Amniotic stem cell (primary cell): ENCODE measurements at regions not wholly inside any gene's neighbourhood (a gene's known extent, or its start where the extent isn't known, plus 50 kb on each side); places are given as distances from the start of the nearest gene placed in this dataset.
A peak's percentile ranks its signal among the peaks of the same experiment; 100 is the strongest.
"Not testable (repeated sequence)": the region's sequence is repeated elsewhere in the genome, so short reads cannot be mapped to it uniquely, and the experiment has no call there.

Experiments
- DNase-seq: peaks from one replicate; lab custom pipeline; 2025; lab: John Stamatoyannopoulos, UW

DNA sequence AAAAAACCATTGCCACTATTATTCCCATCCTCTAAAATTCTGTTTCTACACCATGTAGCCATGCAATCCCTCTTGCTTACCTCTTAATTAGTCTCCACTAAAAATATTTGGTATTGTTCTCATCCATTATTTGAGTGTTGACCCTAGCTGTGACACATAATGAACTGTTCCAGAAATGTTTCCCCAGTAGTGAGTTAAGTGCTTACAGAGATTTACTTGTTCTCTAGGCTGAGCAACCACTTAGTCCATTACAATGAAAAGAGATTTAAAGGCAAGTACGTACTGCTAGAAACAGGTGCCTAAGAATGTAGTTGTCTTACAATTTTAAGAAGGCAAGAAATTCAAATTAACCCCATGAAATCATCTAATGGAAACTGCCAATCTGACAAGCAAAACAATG lies 112.7 kb upstream of the PTPN13 start:
- DNase-seq, result no peak

- no peak for DNase-seq
These were observed 111.6 kb upstream of the PTPN13 start for GRCh38 chr4:86482306-86483172.

DNA sequence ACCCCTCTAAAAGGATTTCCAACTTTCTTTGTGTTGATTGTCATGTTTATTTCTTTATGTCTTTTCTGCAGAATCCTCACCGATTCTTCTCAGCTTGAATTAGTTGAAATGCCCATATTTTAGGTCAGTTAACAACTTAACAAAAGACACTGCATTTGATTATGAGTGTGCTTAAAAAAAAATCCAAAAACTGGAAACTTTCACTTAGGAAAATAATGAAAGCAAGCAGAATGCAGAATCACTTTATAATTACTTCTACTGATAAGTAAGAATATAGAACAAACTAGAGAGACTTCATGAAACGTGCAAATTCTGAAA lies 111.0 kb upstream of the PTPN13 start:
- DNase-seq, result no peak

DNA sequence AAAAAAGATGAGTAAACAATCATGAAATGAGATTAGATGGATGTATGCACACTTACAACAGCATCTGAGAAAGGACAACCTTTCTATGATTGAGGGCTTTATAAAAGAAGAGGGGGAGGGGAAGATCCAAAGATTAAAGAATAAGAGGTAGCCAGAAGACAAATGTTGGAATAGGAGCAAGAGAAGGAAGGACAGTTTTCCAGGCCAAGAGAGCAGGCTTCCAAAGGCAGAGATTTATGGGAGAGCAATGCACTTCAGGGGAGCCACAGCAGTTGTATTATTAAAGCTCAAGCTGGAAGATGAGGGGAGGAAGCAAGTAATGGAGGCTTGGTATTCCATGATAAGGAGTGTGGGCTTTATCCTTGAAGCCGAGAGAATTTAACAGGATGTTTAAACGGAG lies 110.3 kb upstream of the PTPN13 start:
- no peak for DNase-seq

DNA sequence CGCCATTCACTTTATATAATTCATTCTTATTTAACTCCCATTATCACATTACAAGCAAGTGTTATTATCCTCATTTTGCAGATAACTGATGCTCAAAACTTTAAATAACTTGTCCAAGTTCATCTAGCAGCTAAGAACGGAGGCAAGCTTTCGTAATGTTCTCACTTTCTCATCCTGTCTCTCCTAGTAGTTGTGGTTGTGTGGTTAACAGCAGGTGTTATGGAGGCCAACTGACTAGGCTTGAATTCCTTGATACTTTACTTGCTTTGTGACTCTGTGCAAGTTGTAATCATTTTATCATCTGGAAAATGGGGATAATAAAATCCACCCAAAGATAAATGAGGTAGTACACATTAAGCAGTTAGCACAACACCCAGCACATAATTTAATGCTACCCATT lies 109.9 kb upstream of the PTPN13 start:
- no peak for DNase-seq

DNA sequence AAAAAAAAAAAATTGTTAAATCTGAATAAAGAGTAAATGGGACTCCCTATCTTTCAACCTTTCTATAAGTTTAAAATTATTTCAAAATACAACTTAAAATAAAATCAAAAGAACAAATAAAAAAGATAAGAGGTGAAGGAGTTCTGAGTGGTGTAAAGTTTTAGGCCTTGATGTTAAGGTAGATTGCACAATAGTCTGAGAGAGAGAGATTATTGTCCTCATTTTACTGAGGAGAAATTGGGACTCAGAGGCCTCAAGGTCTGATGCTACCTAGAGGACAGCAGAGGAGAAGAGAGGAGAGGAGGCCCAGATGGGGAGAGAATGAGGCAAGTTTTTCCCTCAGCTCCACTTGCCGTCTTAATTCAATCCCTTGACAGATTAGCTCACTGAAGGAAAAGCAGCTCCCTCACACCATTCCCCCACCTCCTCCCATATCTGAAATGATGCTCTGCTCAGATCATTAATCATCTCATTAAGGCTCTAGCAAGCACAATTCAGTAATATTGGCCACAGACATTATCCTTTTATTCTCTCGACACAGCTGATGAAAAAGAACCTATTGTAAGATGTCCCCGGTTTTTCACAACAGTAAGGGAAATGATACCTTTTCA lies 106.3 kb upstream of the PTPN13 start:
- DNase-seq, result no peak

GRCh38 chr4:86493460-86493859 lies 100.7 kb upstream of the PTPN13 start:
- no peak for DNase-seq

DNA sequence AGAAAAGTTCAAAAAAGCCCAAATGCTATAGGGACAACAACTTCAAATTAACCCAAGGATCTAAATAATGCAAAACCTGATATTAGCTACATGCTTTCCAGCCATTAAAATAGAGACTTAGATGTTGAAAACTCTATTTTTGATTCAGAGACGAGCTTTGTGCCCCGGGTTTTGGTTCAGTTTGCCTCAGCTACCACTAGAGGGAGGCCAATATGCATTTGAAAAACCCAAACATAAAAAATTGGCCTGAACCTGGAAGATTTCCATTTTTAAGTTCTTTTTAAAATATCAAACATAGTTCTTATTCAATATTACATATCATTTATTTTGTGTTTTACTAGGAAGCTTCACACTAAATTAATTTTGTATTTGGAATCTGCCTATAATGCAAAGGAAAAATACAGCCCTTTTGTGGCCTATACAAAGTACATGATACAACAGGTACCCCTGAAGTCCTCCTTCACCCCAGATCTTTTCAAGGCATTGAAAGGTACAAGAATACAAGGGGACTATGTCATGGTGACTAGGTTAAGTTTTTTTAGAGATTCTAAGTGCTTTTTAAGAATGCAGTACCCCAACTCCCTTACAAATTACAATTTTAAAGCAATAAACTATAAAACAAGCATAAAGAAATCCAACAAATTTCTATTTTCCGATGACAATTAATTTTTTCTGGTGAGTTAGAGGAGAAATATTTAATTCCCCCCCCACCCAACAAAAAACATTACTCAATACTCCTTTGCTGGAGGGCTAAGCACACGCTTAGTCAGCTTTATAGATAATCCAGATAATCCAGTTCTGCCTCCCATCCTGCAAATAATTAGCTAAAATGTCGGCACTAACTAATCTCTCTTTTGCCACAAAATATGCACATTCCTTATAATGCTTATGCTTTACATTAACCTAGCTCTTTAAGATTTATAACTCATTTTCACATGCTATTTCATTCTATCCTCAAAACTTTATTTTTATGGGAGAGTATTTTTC lies 97.7 kb upstream of the PTPN13 start:
- DNase-seq, result peak; percentile 40

DNA sequence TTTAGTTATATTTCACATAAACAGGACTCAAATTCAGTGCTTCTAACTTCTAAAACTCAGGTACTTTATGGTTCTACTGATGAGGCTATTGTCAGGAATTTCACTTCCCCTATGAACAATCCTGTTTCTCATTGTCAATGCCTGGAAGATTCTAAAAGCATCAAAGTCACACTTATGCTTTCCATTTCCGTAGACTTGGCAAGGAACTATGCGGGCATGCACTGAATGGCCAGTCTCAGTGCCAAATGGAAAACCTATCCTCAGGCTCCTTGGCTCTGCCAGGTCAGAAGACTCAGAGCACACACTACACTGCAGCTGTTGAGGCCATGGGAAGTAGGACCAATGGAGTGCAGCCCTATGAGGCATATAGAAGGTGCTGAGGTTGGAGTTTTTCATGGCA lies 97.0 kb upstream of the PTPN13 start:
- DNase-seq, result no peak

GRCh38 chr4:86497980-86498862 lies 95.9 kb upstream of the PTPN13 start:
- peak; percentile 23 for DNase-seq

GRCh38 chr4:86498863-86499166 lies 95.3 kb upstream of the PTPN13 start:
- no peak for DNase-seq

DNA sequence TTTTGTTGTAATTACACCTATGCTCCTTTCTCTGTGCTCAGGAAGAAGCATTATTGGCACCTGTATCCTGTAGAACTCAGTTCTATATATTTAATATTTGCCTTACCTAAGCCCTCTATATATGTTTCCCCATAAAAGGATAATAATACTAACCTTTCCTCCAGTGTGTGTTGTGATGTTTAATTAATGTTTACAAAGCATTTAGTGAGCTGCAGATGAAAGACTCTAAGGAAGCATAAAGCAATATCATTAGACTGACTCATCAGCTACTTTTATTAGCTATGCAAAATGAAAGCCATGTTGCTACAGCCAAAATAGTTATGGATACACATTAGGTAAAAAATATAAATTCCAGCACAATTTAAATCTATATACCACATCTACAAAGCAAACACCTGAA lies 93.6 kb upstream of the PTPN13 start:
- DNase-seq, result no peak

DNA sequence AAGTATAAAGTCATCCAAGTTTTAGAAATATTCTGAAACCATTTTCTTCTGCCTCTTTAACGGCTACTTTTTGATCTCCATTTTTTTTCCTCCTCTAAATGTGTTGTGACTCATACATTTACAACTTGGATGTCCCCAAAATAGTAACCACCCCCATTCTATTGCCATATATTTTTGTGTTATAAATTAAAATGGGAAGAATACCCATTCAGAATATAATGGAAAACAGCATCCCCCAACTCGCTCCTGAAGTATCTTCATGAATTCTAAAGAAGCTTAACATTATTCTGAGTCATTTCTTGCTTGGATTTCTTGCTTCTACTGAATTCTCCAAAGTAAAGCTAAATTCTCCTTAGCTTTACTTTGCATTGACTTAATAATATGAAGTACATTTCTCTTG lies 92.0 kb upstream of the PTPN13 start:
- no peak for DNase-seq

GRCh38 chr4:86506591-86506990 lies 87.5 kb upstream of the PTPN13 start:
- DNase-seq, result no peak

DNA sequence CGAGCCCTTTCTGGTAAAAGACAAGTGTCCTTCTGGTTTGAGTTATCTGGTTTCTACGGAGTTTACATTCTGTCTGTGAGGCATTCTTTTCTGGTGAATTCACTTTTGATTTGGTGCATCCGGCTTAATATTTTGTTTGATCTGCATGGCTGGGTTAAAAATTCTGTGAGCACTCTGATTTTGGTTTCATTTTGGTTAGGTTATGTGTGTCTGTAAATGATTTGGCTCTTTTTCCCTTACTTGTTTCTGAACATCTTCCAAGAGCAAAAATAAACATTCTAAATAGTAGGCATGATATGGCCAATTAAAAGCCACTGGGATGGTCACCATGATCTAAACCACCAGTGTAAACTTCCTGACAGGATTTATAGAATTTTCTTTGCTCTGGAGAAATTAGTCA lies 85.7 kb upstream of the PTPN13 start:
- peak; percentile 4 for DNase-seq

GRCh38 chr4:86511590-86511989 lies 82.5 kb upstream of the PTPN13 start:
- no peak for DNase-seq

- DNase-seq, result no peak
These were observed 81.5 kb upstream of the PTPN13 start for GRCh38 chr4:86512631-86513030.

DNA sequence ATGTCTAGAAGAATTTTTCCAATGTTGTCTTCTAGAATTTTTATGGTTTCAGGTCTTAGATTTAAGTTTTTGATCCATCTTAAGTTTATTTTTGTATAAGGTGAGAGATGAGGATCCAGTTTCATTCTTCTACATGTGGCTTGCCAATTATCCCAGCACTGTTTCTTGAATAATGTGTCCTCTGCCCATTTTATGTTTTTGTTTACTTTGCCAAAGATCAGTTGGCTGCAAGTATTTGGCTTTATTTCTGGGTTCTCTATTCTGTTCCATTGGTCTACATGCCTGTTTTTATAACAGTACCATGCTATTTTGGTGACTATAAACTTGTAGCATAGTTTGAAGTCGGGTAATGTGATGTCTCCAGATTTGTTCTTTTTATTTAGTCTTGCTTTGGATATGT lies 78.2 kb upstream of the PTPN13 start:
- not testable (repeated sequence) for DNase-seq

DNA sequence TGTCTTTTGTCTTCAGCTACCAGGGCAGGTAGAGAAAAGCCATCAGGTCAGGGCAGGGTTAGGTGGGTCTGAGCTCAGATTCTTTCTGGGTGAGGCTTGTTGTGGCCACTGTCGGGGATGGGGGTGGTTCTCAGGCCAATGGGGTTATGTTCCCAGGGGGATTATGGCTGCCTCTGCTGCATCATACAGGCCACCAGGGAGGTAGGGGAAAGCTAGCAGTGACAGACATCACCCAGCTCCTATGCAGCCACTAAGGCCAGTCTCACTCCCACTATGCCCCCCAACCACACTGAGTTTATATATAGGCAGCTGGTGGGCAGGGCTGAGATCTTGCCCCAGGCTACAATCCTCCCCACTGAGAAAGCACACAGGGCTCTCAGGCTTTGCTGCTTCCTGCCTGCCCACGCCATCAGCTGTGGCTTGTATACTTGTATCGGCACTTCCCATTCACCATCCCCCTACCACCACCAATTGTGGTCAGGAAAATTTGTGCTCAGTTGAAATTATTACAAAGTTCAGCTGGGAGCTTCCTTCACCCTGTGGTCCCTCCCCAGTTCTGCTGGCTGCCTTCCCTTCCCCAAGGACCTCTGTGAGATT lies 72.6 kb upstream of the PTPN13 start:
- no peak for DNase-seq

DNA sequence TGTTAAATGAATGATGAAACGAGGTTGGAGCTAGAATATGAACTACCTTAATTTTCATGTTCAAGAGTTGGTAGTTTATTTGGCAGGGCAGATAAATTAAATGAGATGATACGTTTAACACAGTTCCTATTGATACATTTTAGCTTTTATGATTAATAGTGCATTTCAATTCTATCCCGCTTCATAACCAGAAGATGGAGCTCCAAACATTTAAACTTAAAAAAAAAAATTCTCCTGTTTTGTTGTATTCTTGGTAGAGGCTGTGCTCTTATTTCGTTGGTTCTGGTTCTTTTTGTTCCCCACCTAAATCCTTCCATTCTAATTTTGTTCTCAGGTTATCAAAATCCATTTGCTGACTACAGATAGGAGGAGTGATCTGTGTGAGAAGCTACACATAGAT lies 71.8 kb upstream of the PTPN13 start:
- DNase-seq, result no peak

DNA sequence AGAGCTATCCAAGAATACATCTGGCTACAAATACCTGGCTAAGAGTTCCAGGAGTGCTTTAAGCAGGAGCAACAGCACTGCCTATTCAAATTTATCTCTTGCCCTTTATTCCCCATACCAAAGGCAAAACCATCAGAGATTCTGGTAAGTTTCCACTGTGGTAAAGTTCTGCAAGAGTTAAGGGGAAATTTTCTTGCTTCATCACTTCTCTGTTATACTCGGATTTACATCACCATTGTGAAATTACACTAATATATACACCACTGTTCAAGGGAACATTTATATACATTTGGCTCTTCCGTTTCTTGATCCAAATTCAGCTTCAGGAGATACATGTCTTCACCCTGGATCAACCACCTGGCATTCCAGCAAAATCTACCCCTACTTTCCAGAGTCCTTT lies 70.8 kb upstream of the PTPN13 start:
- DNase-seq, result no peak

DNA sequence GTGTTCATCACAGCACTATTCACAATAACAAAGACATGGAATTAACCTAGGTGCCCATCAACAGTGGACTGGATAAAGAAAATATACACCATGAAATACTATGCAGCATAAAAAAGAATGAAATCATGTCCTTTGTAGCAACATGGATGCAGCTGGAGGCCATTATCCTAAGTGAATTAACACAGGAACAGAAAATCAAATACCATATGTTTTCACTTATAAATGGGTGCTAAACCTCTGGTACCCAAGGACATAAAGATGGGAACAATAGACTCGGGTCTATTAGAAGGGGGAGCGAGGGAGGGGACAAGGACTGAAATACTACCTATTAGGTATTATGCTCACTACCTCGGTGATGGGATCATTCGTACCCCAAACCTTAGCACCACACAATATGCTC lies 66.4 kb upstream of the PTPN13 start:
- DNase-seq, result not testable (repeated sequence)
